K562 (cell line): ENCODE measurements at regions not wholly inside any gene's neighbourhood (a gene's known extent, or its start where the extent isn't known, plus 50 kb on each side); places are given as distances from the start of the nearest gene placed in this dataset.

Experiments
- ATAC-seq: fragments of 200-7000 bp; cut with Tn5 transposase; 3 replicates; pipeline ENCODE4 v1.9.1; 2020; ENCODE audit warnings: moderate library complexity
- BruUV-seq: library from RNA; stranded (reverse); fragments of 400-500 nt; replicated peaks from 2 replicates; lab custom pipeline; 2021; lab: Mats Ljungman, UMichigan
- CTCF ChIA-PET: fragments of 300-600 bp; formaldehyde crosslinking; extraction: SDS; loops from one replicate; lab custom pipeline; 2021; ENCODE audit warnings: low intra/inter-chr PET ratio; lab: Yijun Ruan, JAX
- POLR2A ChIA-PET: fragments of 300-600, 350-650 bp; sonication (Branson Sonifier 250); formaldehyde crosslinking; extraction: SDS; loops from one replicate; lab custom pipeline; 2021; ENCODE audit warnings: antibody characterized with exemption, inconsistent platforms; lab: Yijun Ruan, JAX
- DNase-seq, 4 experiments: peaks; one replicate each; pipeline versions ENCODE4 v3.0.0 to v3.0.0-alpha.2; 2011 to 2018; ENCODE audit warnings: low spot score in 3 of 4, mixed read lengths in 3 of 4; ENCODE audit errors: extremely low read depth in 1 of 4
- FAIRE-seq: peaks from 2 replicates; lab custom pipeline; 2011; peaks lifted over from hg19 to GRCh38; lab: Jason Lieb, UNC
- H2AFZ ChIP-seq: 2 replicates; pipeline ENCODE4 v1.6.0; 2011; ENCODE audit warnings: low read depth, low read length, control low read depth, inconsistent platforms
- H3K27ac ChIP-seq: fragments of 200-600 bp; 3 replicates; pipeline ENCODE4 v1.8.0; 2011; ENCODE audit warnings: low read depth, mild to moderate bottlenecking, control low read depth, inconsistent platforms, low read length, moderate library complexity, mixed read lengths; ENCODE audit errors: extremely low read depth
- H3K27me3 ChIP-seq, 2 experiments: fragments of 300-600 bp in 1 of 2; 2 replicates in 1 of 2; 3 replicates in 1 of 2; pipeline versions ENCODE4 v1.6.0 to v1.8.0; 2011; ENCODE audit warnings: inconsistent platforms in 2 of 2, low read length in 2 of 2, mild to moderate bottlenecking in 1 of 2, mixed read lengths in 1 of 2, moderate library complexity in 1 of 2; ENCODE audit not compliant: control insufficient read depth in 2 of 2, insufficient read depth in 2 of 2
- H3K36me3 ChIP-seq: fragments of 300-600 bp; 3 replicates; pipeline ENCODE4 v1.8.0; 2011; ENCODE audit warnings: mild to moderate bottlenecking, low read length, inconsistent platforms; ENCODE audit not compliant: control insufficient read depth, insufficient read depth
- H3K4me1 ChIP-seq, 2 experiments: fragments of 200-600 bp in 1 of 2; replicated peaks in 1 of 2; 2 replicates in 1 of 2; 3 replicates in 1 of 2; pipeline versions ENCODE4 v1.5.1 to v1.8.0; 2011; ENCODE audit warnings: inconsistent platforms in 2 of 2, low read length in 2 of 2, mild to moderate bottlenecking in 1 of 2, mixed read lengths in 1 of 2, moderate library complexity in 1 of 2; ENCODE audit not compliant: control insufficient read depth in 2 of 2, insufficient read depth in 2 of 2
- H3K4me2 ChIP-seq: 2 replicates; pipeline ENCODE4 v1.6.1; 2011; ENCODE audit warnings: low read length, control low read depth, inconsistent platforms, mixed read lengths; ENCODE audit not compliant: insufficient read depth
- H3K4me3 ChIP-seq: fragments of 200-600 bp; sonication (generic), shearing (Covaris generic); 2 replicates; pipeline ENCODE4 v1.5.1; 2016; ENCODE audit warnings: control low read depth, inconsistent platforms
- H3K79me2 ChIP-seq: fragments of 200-600 bp; 3 replicates; pipeline ENCODE4 v1.8.0; 2011; ENCODE audit warnings: low read length, inconsistent platforms; ENCODE audit not compliant: control insufficient read depth, insufficient read depth
- H3K9ac ChIP-seq, 2 experiments: 2 replicates each; pipeline versions ENCODE4 v1.6.0 to v1.6.1; 2011; ENCODE audit warnings: low read depth in 2 of 2, low read length in 2 of 2, control low read depth in 1 of 2, inconsistent platforms in 1 of 2, mild to moderate bottlenecking in 1 of 2, mixed read lengths in 1 of 2; ENCODE audit not compliant: insufficient read depth in 1 of 2
- H3K9me1 ChIP-seq: one replicate; pipeline ENCODE4 v1.6.0; 2011; ENCODE audit warnings: inconsistent platforms, mild to moderate bottlenecking, low read length, moderate library complexity; ENCODE audit not compliant: control insufficient read depth, insufficient read depth
- H3K9me3 ChIP-seq: replicated peaks from 2 replicates; pipeline ENCODE4 v1.5.1; 2011; ENCODE audit warnings: low read depth, low read length, inconsistent platforms; ENCODE audit not compliant: control insufficient read depth, insufficient read depth
- H4K20me1 ChIP-seq: replicated peaks from 2 replicates; pipeline ENCODE4 v1.6.1; 2011; ENCODE audit warnings: low read length, inconsistent platforms, mixed read lengths; ENCODE audit not compliant: control insufficient read depth, insufficient read depth
- CREB1 ChIP-seq, 2 experiments: sonication (generic) in 1 of 2; formaldehyde crosslinking in 1 of 2; IDR thresholded peaks; 2 replicates each; pipeline versions ENCODE4 v1.6.1 to v1.8.0; 2012 to 2022; ENCODE audit warnings: inconsistent platforms in 1 of 2, mild to moderate bottlenecking in 1 of 2, missing genetic modification reagents in 1 of 2, moderate library complexity in 1 of 2
- CTCF ChIP-seq, 3 experiments: IDR thresholded peaks in 2 of 3; conservative IDR thresholded peaks in 1 of 3; 2 replicates each; pipeline ENCODE4 v1.5.1; 2011 to 2012; ENCODE audit warnings: low read length in 3 of 3, mild to moderate bottlenecking in 3 of 3, control low read depth in 2 of 3, improper control_type of control experiment in 1 of 3, inconsistent platforms in 1 of 3, low read depth in 1 of 3, mixed read lengths in 1 of 3, moderate library complexity in 1 of 3; ENCODE audit not compliant: insufficient read depth in 2 of 3
- FOSL1 ChIP-seq: fragments of 200-800 bp; sonication (Bioruptor generic); conservative IDR thresholded peaks from 2 replicates; pipeline ENCODE4 v1.6.1; 2016; ENCODE audit warnings: missing genetic modification characterization, missing compliant biosample characterization
- KDM4B ChIP-seq, 2 experiments: fragments of 450-650 bp in 1 of 2; sonication (generic) in 1 of 2; IDR thresholded peaks; 2 replicates each; pipeline ENCODE4 v1.6.1; 2016 to 2017; ENCODE audit warnings: borderline replicate concordance in 2 of 2, antibody characterized with exemption in 1 of 2, low read depth in 1 of 2, mild to moderate bottlenecking in 1 of 2
- KLF1 ChIP-seq: fragments of 450-650 bp; IDR thresholded peaks from 2 replicates; pipeline ENCODE4 v1.6.1; 2016; ENCODE audit warnings: missing genetic modification characterization, missing compliant biosample characterization
- YBX1 ChIP-seq: fragments of 450-650 bp; IDR thresholded peaks from 2 replicates; pipeline ENCODE4 v1.7.1; 2016; ENCODE audit warnings: mild to moderate bottlenecking
- ZFP36 ChIP-seq: fragments of 150-350 bp; IDR thresholded peaks from 2 replicates; pipeline ENCODE4 v1.6.1; 2018; ENCODE audit warnings: low read length, low read depth; ENCODE audit not compliant: partially characterized antibody
- ZNF696 ChIP-seq: fragments of 250-450 bp; sonication (Bioruptor Pico); conservative IDR thresholded peaks from 2 replicates; pipeline ENCODE4 v1.4.0; 2020; ENCODE audit warnings: mild to moderate bottlenecking, moderate library complexity
- ZNF75A ChIP-seq: fragments of 450-650 bp; formaldehyde crosslinking; IDR thresholded peaks from 2 replicates; pipeline ENCODE4 v1.4.0; 2020; ENCODE audit warnings: mild to moderate bottlenecking
- ZNF79 ChIP-seq: fragments of 250-450 bp; sonication (Bioruptor Pico); IDR thresholded peaks from 2 replicates; pipeline ENCODE4 v1.4.0; 2020; ENCODE audit warnings: low read depth, mild to moderate bottlenecking, moderate library complexity
- WGBS: fragments of 100-300 bp; shearing (Covaris generic); methylation state at CpG from one replicate; pipeline ENCODE4 v1.1.6; 2016; ENCODE audit warnings: low coverage, mixed read lengths; ENCODE audit not compliant: insufficient coverage; ENCODE audit errors: missing lambda C conversion rate; 5-methylcytosine and 5-hydroxymethylcytosine counted together
- in situ Hi-C: fragments of 300-500 bp; cut with MboI; formaldehyde crosslinking; loops from 4 replicates; pipeline ENCODE4 v1.15.0; 2018; ENCODE audit warnings: inconsistent platforms, mixed read lengths
- intact Hi-C: fragments of 100-400 bp; cut with micrococcal nuclease; formaldehyde crosslinking; loops from 2 replicates; pipeline ENCODE4 v1.14.2; 2022
- TF ChIP-seq, protein P1 (sequence below): conservative IDR thresholded peaks from 2 replicates; pipeline ENCODE4 v1.6.1; 2011; ENCODE audit warnings: low read depth, mild to moderate bottlenecking, low read length; ENCODE audit not compliant: control insufficient read depth
- TF ChIP-seq, protein P2 (sequence below), 2 experiments: fragments of 450-650 bp in 1 of 2; IDR thresholded peaks; 2 replicates each; pipeline ENCODE4 v1.6.1; 2011 to 2017; ENCODE audit warnings: low read depth in 2 of 2, antibody characterized with exemption in 1 of 2, borderline replicate concordance in 1 of 2, low read length in 1 of 2, mild to moderate bottlenecking in 1 of 2, mixed read lengths in 1 of 2; ENCODE audit not compliant: control insufficient read depth in 1 of 2

DNA sequence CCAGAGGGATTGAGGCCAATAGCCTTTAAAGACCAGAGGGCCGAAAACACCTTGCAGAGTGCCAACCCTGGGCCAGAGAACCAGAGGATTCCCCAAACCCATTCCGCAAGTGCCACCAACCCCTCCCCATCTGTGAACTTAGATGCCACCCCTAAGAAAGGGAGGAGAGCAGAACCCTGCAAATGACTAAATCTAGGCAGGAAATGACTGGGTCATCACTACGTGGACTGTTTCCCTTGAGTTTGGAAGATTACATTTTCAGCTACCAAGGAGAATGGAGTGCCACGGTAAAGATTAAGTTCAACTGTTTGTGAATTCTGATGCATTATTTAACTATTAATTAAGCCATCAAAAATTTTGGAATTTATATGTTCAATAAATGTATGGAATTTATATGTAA, 142.8 kb downstream of the ENC1 start:
- TF ChIP-seq ZFP36 (no peak), FOSL1 (tag) (no peak), CREB1 (IDR thresholded peaks at IDR 0.05) (no peak), CREB1 (CRISPR knock-in tag; IDR thresholded peaks at IDR 0.05) (no peak), YBX1 (no peak), KDM4B (IDR thresholded peaks at IDR 0.05; ENCODE audit: borderline replicate concordance in 2 of 2, low read depth in 1 of 2) (no peak), ZNF696 (CRISPR knock-in tag) (no peak), ZNF75A (no peak), CTCF (IDR thresholded peaks at IDR 0.05 in 2 of 3, conservative IDR thresholded peaks at IDR 0.05 in 1 of 3; ENCODE audit: insufficient read depth in 2 of 3, low read depth in 1 of 3, low read length in 3 of 3) (no peak), KLF1 (tag) (no peak), ZNF79 (CRISPR knock-in tag) (no peak)
- TF ChIP-seq, protein P1, sequence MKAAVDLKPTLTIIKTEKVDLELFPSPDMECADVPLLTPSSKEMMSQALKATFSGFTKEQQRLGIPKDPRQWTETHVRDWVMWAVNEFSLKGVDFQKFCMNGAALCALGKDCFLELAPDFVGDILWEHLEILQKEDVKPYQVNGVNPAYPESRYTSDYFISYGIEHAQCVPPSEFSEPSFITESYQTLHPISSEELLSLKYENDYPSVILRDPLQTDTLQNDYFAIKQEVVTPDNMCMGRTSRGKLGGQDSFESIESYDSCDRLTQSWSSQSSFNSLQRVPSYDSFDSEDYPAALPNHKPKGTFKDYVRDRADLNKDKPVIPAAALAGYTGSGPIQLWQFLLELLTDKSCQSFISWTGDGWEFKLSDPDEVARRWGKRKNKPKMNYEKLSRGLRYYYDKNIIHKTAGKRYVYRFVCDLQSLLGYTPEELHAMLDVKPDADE, result no peak
- TF ChIP-seq, protein P2, sequence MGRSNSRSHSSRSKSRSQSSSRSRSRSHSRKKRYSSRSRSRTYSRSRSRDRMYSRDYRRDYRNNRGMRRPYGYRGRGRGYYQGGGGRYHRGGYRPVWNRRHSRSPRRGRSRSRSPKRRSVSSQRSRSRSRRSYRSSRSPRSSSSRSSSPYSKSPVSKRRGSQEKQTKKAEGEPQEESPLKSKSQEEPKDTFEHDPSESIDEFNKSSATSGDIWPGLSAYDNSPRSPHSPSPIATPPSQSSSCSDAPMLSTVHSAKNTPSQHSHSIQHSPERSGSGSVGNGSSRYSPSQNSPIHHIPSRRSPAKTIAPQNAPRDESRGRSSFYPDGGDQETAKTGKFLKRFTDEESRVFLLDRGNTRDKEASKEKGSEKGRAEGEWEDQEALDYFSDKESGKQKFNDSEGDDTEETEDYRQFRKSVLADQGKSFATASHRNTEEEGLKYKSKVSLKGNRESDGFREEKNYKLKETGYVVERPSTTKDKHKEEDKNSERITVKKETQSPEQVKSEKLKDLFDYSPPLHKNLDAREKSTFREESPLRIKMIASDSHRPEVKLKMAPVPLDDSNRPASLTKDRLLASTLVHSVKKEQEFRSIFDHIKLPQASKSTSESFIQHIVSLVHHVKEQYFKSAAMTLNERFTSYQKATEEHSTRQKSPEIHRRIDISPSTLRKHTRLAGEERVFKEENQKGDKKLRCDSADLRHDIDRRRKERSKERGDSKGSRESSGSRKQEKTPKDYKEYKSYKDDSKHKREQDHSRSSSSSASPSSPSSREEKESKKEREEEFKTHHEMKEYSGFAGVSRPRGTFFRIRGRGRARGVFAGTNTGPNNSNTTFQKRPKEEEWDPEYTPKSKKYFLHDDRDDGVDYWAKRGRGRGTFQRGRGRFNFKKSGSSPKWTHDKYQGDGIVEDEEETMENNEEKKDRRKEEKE (IDR thresholded peaks at IDR 0.05; ENCODE audit: borderline replicate concordance in 1 of 2, control insufficient read depth in 1 of 2, low read depth in 2 of 2, low read length in 1 of 2), result no peak
- H3K4me2 ChIP-seq, result no peak overlapping the region
- ATAC-seq, result no peak
- no peak overlapping the region for H3K9ac ChIP-seq
- CTCF ChIA-PET, result no interaction called here
- H3K27ac ChIP-seq, result no peak overlapping the region
- WGBS, result 13% methylated on average over 4 of the region's 4 CpGs
- no peaks in the 10 kb centered on the region for H3K27me3 ChIP-seq
- intact Hi-C loops (no loop called here), in situ Hi-C loops (no loop called here)
- no peak overlapping the region for H2AFZ ChIP-seq
- FAIRE-seq, result no peak
- no peaks in the 10 kb centered on the region for H4K20me1 ChIP-seq
- H3K9me1 ChIP-seq, result no peaks in the 10 kb centered on the region
- H3K4me3 ChIP-seq, result no peak overlapping the region
- no peaks in the 10 kb centered on the region for H3K4me1 ChIP-seq
- no peaks in the 10 kb centered on the region for H3K9me3 ChIP-seq
- POLR2A ChIA-PET, result no interaction called here
- no peaks in the 10 kb centered on the region for H3K79me2 ChIP-seq
- no peaks in the 10 kb centered on the region for H3K36me3 ChIP-seq
- DNase-seq, result no peak
- no TSS peak for BruUV-seq
